Trophoblast cell (in vitro differentiated cells and primary cell): ENCODE measurements at regions not wholly inside any gene's neighbourhood (a gene's known extent, or its start where the extent isn't known, plus 50 kb on each side); places are given as distances from the start of the nearest gene placed in this dataset.

Experiments
- DNase-seq, 2 donors: peaks; one replicate each; pipeline ENCODE4 v3.0.0-alpha.2; 2016
- H2AFZ ChIP-seq: 2 replicates; pipeline ENCODE4 v1.6.1; 2013; ENCODE audit warnings: low read length, moderate library complexity, mild to moderate bottlenecking; ENCODE audit not compliant: insufficient read depth, poor library complexity
- H2AK5ac ChIP-seq: 2 replicates; pipeline ENCODE4 v1.6.1; 2013; ENCODE audit warnings: mild to moderate bottlenecking, low read length
- H2BK120ac ChIP-seq: 2 replicates; pipeline ENCODE4 v1.6.1; 2013; ENCODE audit warnings: low read length, mild to moderate bottlenecking, moderate library complexity; ENCODE audit not compliant: insufficient read depth, poor library complexity
- H2BK12ac ChIP-seq: 2 replicates; pipeline ENCODE4 v1.6.1; 2013; ENCODE audit warnings: mild to moderate bottlenecking, low read length, moderate library complexity
- H2BK5ac ChIP-seq: 2 replicates; pipeline ENCODE4 v1.6.1; 2013; ENCODE audit warnings: low read length, low read depth, moderate library complexity, mild to moderate bottlenecking; ENCODE audit not compliant: poor library complexity
- H3K14ac ChIP-seq: 2 replicates; pipeline ENCODE4 v1.6.1; 2013; ENCODE audit warnings: mild to moderate bottlenecking, low read length
- H3K18ac ChIP-seq: 2 replicates; pipeline ENCODE4 v1.6.1; 2013; ENCODE audit warnings: mild to moderate bottlenecking, low read length
- H3K23ac ChIP-seq: 2 replicates; pipeline ENCODE4 v1.6.1; 2013; ENCODE audit warnings: low read length
- H3K27ac ChIP-seq: 2 replicates; pipeline ENCODE4 v1.5.1; 2013; ENCODE audit warnings: low read depth, mild to moderate bottlenecking, inconsistent platforms, low read length, moderate library complexity
- H3K27me3 ChIP-seq: 2 replicates; pipeline ENCODE4 v1.6.1; 2013; ENCODE audit warnings: inconsistent platforms, mild to moderate bottlenecking, low read length, moderate library complexity; ENCODE audit not compliant: insufficient read depth
- H3K36me3 ChIP-seq, 2 experiments: 1 replicate in 1 of 2; 2 replicates in 1 of 2; pipeline ENCODE4 v1.6.1; 2013; ENCODE audit warnings: low read length in 2 of 2, mild to moderate bottlenecking in 2 of 2, moderate library complexity in 1 of 2; ENCODE audit not compliant: insufficient read depth in 2 of 2, control insufficient read depth in 1 of 2
- H3K4ac ChIP-seq: 2 replicates; pipeline ENCODE4 v1.6.1; 2013; ENCODE audit warnings: low read depth, mild to moderate bottlenecking, low read length, moderate library complexity
- H3K4me1 ChIP-seq, 2 experiments: 1 replicate in 1 of 2; 2 replicates in 1 of 2; pipeline ENCODE4 v1.6.1; 2013; ENCODE audit warnings: low read length in 2 of 2, mild to moderate bottlenecking in 2 of 2, moderate library complexity in 1 of 2; ENCODE audit not compliant: insufficient read depth in 2 of 2, control insufficient read depth in 1 of 2
- H3K4me2 ChIP-seq: 2 replicates; pipeline ENCODE4 v1.6.1; 2013; ENCODE audit warnings: inconsistent platforms, mild to moderate bottlenecking, low read length, moderate library complexity
- H3K4me3 ChIP-seq: 2 replicates; pipeline ENCODE4 v1.5.1; 2013; ENCODE audit warnings: mild to moderate bottlenecking, low read depth, low read length, inconsistent platforms
- H3K79me1 ChIP-seq: one replicate; pipeline ENCODE4 v1.6.1; 2013; ENCODE audit warnings: low read length
- H3K79me2 ChIP-seq: 2 replicates; pipeline ENCODE4 v1.6.1; 2013; ENCODE audit warnings: low read length, mild to moderate bottlenecking; ENCODE audit not compliant: control insufficient read depth, insufficient read depth, poor library complexity
- H3K9ac ChIP-seq: 2 replicates; pipeline ENCODE4 v1.6.1; 2013; ENCODE audit warnings: mild to moderate bottlenecking, low read length
- H3K9me3 ChIP-seq: 2 replicates; pipeline ENCODE4 v1.6.1; 2013; ENCODE audit warnings: low read depth, mild to moderate bottlenecking, control low read depth, inconsistent platforms, low read length; ENCODE audit not compliant: insufficient read depth
- H4K12ac ChIP-seq: 2 replicates; pipeline ENCODE4 v1.6.1; 2013; ENCODE audit warnings: low read depth, mild to moderate bottlenecking, low read length, moderate library complexity
- H4K8ac ChIP-seq: 2 replicates; pipeline ENCODE4 v1.6.1; 2013; ENCODE audit warnings: low read depth, mild to moderate bottlenecking, low read length, moderate library complexity
- H4K91ac ChIP-seq: one replicate; pipeline ENCODE4 v1.6.1; 2013; ENCODE audit warnings: low read depth, mild to moderate bottlenecking, low read length, moderate library complexity
- WGBS: extraction: QIAGEN DNeasy Blood & Tissue Kit; methylation state at CpG from one replicate; pipeline ENCODE4 v1.1.7; 2013; ENCODE audit warnings: missing lambda C conversion rate; ENCODE audit not compliant: insufficient read length, insufficient coverage; ENCODE audit errors: extremely low coverage; 5-methylcytosine and 5-hydroxymethylcytosine counted together

DNA sequence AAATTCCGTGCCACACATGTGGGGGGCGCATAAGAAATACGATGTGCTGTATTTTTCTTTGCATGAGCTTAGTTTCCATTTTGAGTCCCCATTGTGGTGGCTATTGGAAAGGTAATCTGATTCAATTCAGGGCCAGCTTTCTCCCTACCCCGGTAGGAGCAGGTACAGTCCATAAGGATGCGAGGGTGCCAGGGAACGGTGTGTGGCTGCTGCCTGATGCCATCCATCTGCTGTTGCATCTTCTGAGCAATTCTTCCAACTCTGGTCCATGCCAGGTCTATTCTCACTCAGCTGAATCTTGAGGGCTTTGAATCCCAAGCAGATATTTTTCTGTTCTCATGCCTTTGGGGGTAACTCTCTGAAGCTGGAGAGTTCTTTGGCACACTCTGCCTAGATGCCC, 392.7 kb downstream of the AGTPBP1 start:
- no peaks in the 10 kb centered on the region for H3K36me3 ChIP-seq
- no peaks in the 10 kb centered on the region for H3K4me1 ChIP-seq
- no peak overlapping the region for H3K4me3 ChIP-seq
- H3K18ac ChIP-seq, result no peak overlapping the region
- H3K9me3 ChIP-seq, result peaks cover 3% of the 10 kb centered on the region
- H3K4me2 ChIP-seq, result no peak overlapping the region
- DNase-seq, result no peak
- H4K8ac ChIP-seq, result no peak overlapping the region
- no peak overlapping the region for H4K12ac ChIP-seq
- no peak overlapping the region for H3K23ac ChIP-seq
- H3K9ac ChIP-seq, result no peak overlapping the region
- no CpG with 5 or more reads among the region's 6 CpGs for WGBS
- H2BK5ac ChIP-seq, result no peak overlapping the region
- no peaks in the 10 kb centered on the region for H3K79me2 ChIP-seq
- no peaks in the 10 kb centered on the region for H3K27me3 ChIP-seq
- no peak overlapping the region for H3K14ac ChIP-seq
- no peaks in the 10 kb centered on the region for H3K79me1 ChIP-seq
- H2BK120ac ChIP-seq, result no peak overlapping the region
- no peak overlapping the region for H2AK5ac ChIP-seq
- H4K91ac ChIP-seq, result no peak overlapping the region
- no peak overlapping the region for H3K4ac ChIP-seq
- no peak overlapping the region for H2AFZ ChIP-seq
- H3K27ac ChIP-seq, result no peak overlapping the region
- H2BK12ac ChIP-seq, result no peak overlapping the region

DNA sequence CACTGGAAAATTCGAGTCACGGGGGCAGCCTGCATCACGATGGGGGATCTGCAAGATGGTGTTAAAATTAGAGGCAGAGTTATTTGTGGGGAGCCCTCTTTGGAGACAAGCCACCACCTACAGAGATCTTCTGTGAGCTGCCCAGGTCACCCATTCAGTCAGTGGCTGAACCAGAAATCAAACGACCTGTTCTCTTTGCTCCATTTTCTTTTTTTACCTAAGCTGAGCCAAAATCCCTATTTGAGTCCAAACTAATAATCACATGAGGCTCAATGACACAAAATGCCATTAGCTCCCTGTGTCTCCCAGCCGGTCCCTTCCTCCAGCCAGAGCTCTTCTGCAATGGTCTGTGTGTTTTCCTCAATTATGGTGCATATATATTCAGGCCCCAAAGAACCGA, 394.2 kb downstream of the AGTPBP1 start:
- no peak for DNase-seq
- no peaks in the 10 kb centered on the region for H3K9me3 ChIP-seq
- no peak overlapping the region for H4K91ac ChIP-seq
- H3K14ac ChIP-seq, result no peak overlapping the region
- no peaks in the 10 kb centered on the region for H3K79me2 ChIP-seq
- H3K23ac ChIP-seq, result no peak overlapping the region
- no peak overlapping the region for H4K12ac ChIP-seq
- no CpG with 5 or more reads among the region's 6 CpGs for WGBS
- H3K4me3 ChIP-seq, result no peak overlapping the region
- H2AK5ac ChIP-seq, result no peak overlapping the region
- no peaks in the 10 kb centered on the region for H3K4me1 ChIP-seq
- no peaks in the 10 kb centered on the region for H3K79me1 ChIP-seq
- no peak overlapping the region for H2AFZ ChIP-seq
- H3K27ac ChIP-seq, result no peak overlapping the region
- H2BK12ac ChIP-seq, result no peak overlapping the region
- no peak overlapping the region for H3K4ac ChIP-seq
- H3K36me3 ChIP-seq, result no peaks in the 10 kb centered on the region
- no peak overlapping the region for H2BK5ac ChIP-seq
- H4K8ac ChIP-seq, result no peak overlapping the region
- no peak overlapping the region for H3K18ac ChIP-seq
- H3K27me3 ChIP-seq, result no peaks in the 10 kb centered on the region
- H3K4me2 ChIP-seq, result no peak overlapping the region
- no peak overlapping the region for H3K9ac ChIP-seq
- H2BK120ac ChIP-seq, result no peak overlapping the region

DNA sequence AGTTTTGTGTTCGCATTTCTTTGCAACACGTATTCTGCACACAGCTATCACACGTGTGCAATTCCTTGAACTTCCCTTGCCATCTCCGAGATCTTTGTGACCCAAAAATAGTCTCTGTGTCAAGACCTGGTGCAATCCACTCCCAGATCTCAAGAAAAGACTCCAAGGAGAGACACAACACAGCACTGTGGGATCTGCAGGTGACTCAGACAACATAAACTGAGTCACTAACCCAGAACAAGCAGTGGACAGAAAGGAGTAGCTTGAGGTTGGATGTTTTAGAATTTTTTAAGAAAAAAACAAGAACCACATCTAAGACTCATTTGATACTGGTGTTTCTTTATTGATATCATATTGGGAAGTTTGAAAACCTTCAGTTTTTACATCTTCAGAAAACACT, 396.9 kb downstream of the AGTPBP1 start:
- Histone ChIP-seq H2BK12ac (no peak overlapping the region), H3K4me1 (no peaks in the 10 kb centered on the region), H3K4me3 (no peak overlapping the region), H4K12ac (no peak overlapping the region), H3K79me2 (no peaks in the 10 kb centered on the region), H2AK5ac (no peak overlapping the region), H3K4me2 (no peak overlapping the region), H3K23ac (no peak overlapping the region), H3K27ac (no peak overlapping the region), H3K14ac (no peak overlapping the region), H3K79me1 (no peaks in the 10 kb centered on the region), H3K27me3 (no peaks in the 10 kb centered on the region), H3K36me3 (no peaks in the 10 kb centered on the region), H4K91ac (no peak overlapping the region), H3K9ac (no peak overlapping the region), H4K8ac (no peak overlapping the region), H3K18ac (no peak overlapping the region), H2AFZ (no peak overlapping the region), H3K9me3 (no peaks in the 10 kb centered on the region), H2BK5ac (no peak overlapping the region), H3K4ac (no peak overlapping the region), H2BK120ac (no peak overlapping the region)
- no CpG with 5 or more reads among the region's 4 CpGs for whole genome bisulfite sequencing
- no peak for DNase-seq

DNA sequence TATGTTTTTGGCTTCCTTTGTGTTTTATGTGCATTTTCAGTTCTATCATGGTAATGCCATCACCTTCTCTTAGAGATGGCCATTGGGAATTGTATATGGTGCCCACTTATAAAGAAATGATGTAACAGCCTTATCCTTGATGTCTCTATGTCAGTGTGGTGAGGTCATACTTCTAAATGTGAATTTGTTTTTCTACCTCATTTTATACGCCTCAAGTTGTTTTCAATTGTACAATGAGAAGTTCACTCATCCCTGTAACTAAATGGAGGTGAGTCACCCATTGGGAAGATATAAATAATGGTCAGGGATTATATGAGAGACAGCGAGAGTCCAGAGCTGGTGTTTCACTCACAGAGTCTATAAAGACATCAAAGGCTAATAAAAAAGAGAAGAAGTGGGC, 402.4 kb downstream of the AGTPBP1 start:
- Histone ChIP-seq H2BK120ac (no peak overlapping the region), H3K14ac (no peak overlapping the region), H3K18ac (no peak overlapping the region), H3K4me1 (no peaks in the 10 kb centered on the region), H3K4me3 (no peak overlapping the region), H2BK12ac (no peak overlapping the region), H3K23ac (no peak overlapping the region), H2BK5ac (no peak overlapping the region), H2AK5ac (no peak overlapping the region), H4K91ac (no peak overlapping the region), H3K4ac (no peak overlapping the region), H3K79me1 (no peaks in the 10 kb centered on the region), H3K9me3 (no peaks in the 10 kb centered on the region), H3K9ac (no peak overlapping the region), H2AFZ (no peak overlapping the region), H3K79me2 (no peaks in the 10 kb centered on the region), H4K8ac (no peak overlapping the region), H3K27me3 (no peaks in the 10 kb centered on the region), H3K4me2 (no peak overlapping the region), H3K36me3 (no peaks in the 10 kb centered on the region), H3K27ac (no peak overlapping the region), H4K12ac (no peak overlapping the region)
- WGBS, result no CpG with 5 or more reads among the region's 2 CpGs
- no peak for DNase-seq
